ENCODE measurements at regions not wholly inside any gene's neighbourhood (a gene's known extent, or its start where the extent isn't known, plus 50 kb on each side); places are given as distances from the start of the nearest gene placed in this dataset.

DNA sequence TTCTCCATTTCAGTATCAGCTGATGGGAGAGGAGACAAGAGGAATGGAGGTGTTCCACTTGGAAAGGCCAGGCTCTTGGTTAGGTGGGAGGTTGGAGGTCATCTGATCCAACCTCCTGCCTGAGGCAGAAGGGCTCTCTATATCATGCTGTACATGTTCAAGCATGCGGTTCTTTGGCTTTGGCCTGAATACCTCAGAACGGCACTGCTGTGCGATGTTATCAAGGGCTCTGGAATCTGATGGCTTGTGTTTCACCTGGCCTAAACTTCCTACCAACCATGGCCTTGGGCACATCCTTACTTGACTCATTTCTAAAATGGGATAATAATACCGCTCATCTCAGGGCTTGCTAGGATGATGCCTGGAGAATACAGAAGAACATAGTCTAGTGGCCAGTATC is 90.1 kb upstream of the FAM169A start:
- TF ChIP-seq, protein P1, sequence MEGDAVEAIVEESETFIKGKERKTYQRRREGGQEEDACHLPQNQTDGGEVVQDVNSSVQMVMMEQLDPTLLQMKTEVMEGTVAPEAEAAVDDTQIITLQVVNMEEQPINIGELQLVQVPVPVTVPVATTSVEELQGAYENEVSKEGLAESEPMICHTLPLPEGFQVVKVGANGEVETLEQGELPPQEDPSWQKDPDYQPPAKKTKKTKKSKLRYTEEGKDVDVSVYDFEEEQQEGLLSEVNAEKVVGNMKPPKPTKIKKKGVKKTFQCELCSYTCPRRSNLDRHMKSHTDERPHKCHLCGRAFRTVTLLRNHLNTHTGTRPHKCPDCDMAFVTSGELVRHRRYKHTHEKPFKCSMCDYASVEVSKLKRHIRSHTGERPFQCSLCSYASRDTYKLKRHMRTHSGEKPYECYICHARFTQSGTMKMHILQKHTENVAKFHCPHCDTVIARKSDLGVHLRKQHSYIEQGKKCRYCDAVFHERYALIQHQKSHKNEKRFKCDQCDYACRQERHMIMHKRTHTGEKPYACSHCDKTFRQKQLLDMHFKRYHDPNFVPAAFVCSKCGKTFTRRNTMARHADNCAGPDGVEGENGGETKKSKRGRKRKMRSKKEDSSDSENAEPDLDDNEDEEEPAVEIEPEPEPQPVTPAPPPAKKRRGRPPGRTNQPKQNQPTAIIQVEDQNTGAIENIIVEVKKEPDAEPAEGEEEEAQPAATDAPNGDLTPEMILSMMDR (IDR thresholded peaks at IDR 0.05; ENCODE audit: low read depth, low read length), result no peak
- TF ChIP-seq POLR2A (IDR thresholded peaks at IDR 0.05; ENCODE audit: extremely low read depth, insufficient read length) (no peak), MYC (IDR thresholded peaks at IDR 0.05; ENCODE audit: low read depth, low read length) (no peak)

Measured in NB4 (cell line).